MM.1S (cell line): ENCODE measurements at regions not wholly inside any gene's neighbourhood (a gene's known extent, or its start where the extent isn't known, plus 50 kb on each side); places are given as distances from the start of the nearest gene placed in this dataset.

Experiments
- EZH2 ChIP-seq: fragments of 300-600 bp; sonication (generic); optimal IDR thresholded peaks from 2 replicates; pipeline ENCODE3; 2017; ENCODE audit warnings: low read depth, mild to moderate bottlenecking, antibody characterized with exemption, low read length, mixed read lengths
- EZH2phosphoT487 ChIP-seq: fragments of 300-600 bp; sonication (generic); IDR thresholded peaks from 2 replicates; pipeline ENCODE4 v1.6.1; 2018; ENCODE audit warnings: antibody characterized with exemption, low read length
- TF ChIP-seq, protein P1 (sequence below): fragments of 300-600 bp; sonication (generic); IDR thresholded peaks from 2 replicates; pipeline ENCODE4 v1.5.1; 2016; ENCODE audit warnings: antibody characterized with exemption, low read length, mixed read lengths

DNA sequence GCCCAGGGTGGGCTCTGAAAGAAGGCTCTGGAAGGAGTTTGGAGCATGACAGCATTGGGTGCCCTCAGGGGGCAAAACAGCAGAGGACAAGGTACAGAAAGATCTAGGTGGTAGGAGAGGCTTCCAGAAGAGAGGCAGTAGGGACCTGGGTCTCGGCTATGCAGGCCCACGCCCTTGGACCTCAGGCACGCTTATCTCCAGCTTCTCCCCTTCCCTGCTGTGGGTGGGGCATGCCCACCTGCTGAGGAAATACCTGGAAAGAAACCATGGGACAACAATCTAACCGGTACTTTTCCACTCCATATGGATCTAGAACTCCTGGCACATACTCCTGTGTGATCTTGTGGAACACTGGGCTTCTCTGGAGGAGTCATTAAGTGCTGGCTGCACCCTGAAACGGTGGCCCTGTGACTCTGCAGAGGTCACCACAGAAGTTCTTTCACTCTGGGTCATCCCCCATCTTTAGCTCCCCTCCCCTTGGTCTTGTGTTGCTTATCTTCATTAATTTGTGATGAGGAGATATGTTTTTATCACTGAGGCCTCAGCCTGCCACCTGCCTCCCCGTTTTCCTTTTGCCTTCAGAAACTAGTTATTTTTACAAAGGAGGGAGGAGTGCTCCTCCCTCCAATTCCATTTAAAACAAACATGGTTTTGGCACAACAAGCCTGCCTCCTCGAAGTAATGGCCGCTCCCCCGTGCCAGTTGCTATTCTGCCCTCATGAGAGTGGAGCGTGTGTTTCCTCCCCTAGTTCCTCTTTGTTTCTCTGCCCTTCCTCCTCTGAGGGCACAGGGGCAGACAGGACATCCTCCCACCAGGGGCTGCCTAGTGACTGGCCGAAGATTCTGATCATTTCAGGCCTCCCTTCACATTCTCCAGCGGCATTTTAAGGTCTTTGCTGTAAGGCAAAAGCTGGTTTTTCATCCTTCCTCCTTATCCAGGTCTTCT is 78.0 kb upstream of the ATP5PO start:
- TF ChIP-seq, protein P1, sequence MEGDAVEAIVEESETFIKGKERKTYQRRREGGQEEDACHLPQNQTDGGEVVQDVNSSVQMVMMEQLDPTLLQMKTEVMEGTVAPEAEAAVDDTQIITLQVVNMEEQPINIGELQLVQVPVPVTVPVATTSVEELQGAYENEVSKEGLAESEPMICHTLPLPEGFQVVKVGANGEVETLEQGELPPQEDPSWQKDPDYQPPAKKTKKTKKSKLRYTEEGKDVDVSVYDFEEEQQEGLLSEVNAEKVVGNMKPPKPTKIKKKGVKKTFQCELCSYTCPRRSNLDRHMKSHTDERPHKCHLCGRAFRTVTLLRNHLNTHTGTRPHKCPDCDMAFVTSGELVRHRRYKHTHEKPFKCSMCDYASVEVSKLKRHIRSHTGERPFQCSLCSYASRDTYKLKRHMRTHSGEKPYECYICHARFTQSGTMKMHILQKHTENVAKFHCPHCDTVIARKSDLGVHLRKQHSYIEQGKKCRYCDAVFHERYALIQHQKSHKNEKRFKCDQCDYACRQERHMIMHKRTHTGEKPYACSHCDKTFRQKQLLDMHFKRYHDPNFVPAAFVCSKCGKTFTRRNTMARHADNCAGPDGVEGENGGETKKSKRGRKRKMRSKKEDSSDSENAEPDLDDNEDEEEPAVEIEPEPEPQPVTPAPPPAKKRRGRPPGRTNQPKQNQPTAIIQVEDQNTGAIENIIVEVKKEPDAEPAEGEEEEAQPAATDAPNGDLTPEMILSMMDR: no peak
- TF ChIP-seq EZH2phosphoT487 (no peak), EZH2 (no peak)
